Adipose tissue (tissue), 3 donors: ENCODE measurements at regions not wholly inside any gene's neighbourhood (a gene's known extent, or its start where the extent isn't known, plus 50 kb on each side); places are given as distances from the start of the nearest gene placed in this dataset.

ENCODE experiments used
- H3K27ac ChIP-seq: one replicate; pipeline ENCODE4 v1.5.1; 2013; ENCODE audit warnings: low read depth, low read length
- WGBS, 3 donors: extraction: QIAGEN DNeasy Blood & Tissue Kit; methylation state at CpG; one replicate each; pipeline ENCODE4 v1.1.7; 2013; 5-methylcytosine and 5-hydroxymethylcytosine counted together
- donor health status: healthy with polysubstance abuse.
- donor health status: Bipolar disorder and iron deficiency.
- donor health status: healthy.

GRCh38 chr6:170232186-170233002 lies 58.5 kb downstream of the DLL1 start:
- WGBS, 3 donors: 87 to 90% (median 88%) methylated on average over 24 of the region's 24 CpGs
- H3K27ac ChIP-seq: no peak overlapping the region

- H3K27ac ChIP-seq: no peak overlapping the region
- WGBS, 3 donors: 82 to 86% (median 84%) methylated on average over 22 of the region's 22 CpGs
Measured at GRCh38 chr6:170231293-170232185, 59.3 kb downstream of the DLL1 start.

GRCh38 chr6:170230520-170231292 lies 60.2 kb downstream of the DLL1 start:
- H3K27ac ChIP-seq: no peak overlapping the region
- WGBS, 3 donors: 67 to 91% (median 85%) methylated on average over 19 of the region's 19 CpGs

- WGBS, 3 donors: 89 to 94% (median 91%) methylated on average over 25 of the region's 25 CpGs
- no peak overlapping the region for H3K27ac ChIP-seq
Measured at GRCh38 chr6:170229851-170230519, 60.9 kb downstream of the DLL1 start.

GRCh38 chr6:170229396-170229795 lies 61.5 kb downstream of the DLL1 start:
- no peak overlapping the region for H3K27ac ChIP-seq
- WGBS, 3 donors: 90 to 91% (median 90%) methylated on average over 14 to 15 of the region's 15 CpGs

GRCh38 chr6:170228946-170229310 lies 62.0 kb downstream of the DLL1 start:
- no peak overlapping the region for H3K27ac ChIP-seq
- WGBS, 3 donors: 72 to 95% (median 92%) methylated on average over 14 of the region's 14 CpGs

GRCh38 chr6:170227996-170228945 lies 62.6 kb downstream of the DLL1 start:
- no peak overlapping the region for H3K27ac ChIP-seq
- WGBS, 3 donors: 66 to 88% (median 88%) methylated on average over 23 to 24 of the region's 24 CpGs

- no peak overlapping the region for H3K27ac ChIP-seq
- 69 to 95% (median 90%) methylated on average over 14 of the region's 14 CpGs for WGBS, 3 donors
Measured at GRCh38 chr6:170227521-170227983, 63.3 kb downstream of the DLL1 start.

- 68 to 86% (median 81%) methylated on average over 9 of the region's 9 CpGs for WGBS, 3 donors
- no peak overlapping the region for H3K27ac ChIP-seq
Measured at GRCh38 chr6:170226647-170227046, 64.2 kb downstream of the DLL1 start.

- 40 to 68% (median 66%) methylated on average over 22 of the region's 22 CpGs for WGBS, 3 donors
- no peak overlapping the region for H3K27ac ChIP-seq
Measured at GRCh38 chr6:170225852-170226417, 64.9 kb downstream of the DLL1 start.

GRCh38 chr6:170224694-170225660 lies 65.9 kb downstream of the DLL1 start:
- no peak overlapping the region for H3K27ac ChIP-seq
- 51 to 76% (median 68%) methylated on average over 23 of the region's 23 CpGs for WGBS, 3 donors

GRCh38 chr6:170223718-170224693 lies 66.9 kb downstream of the DLL1 start:
- no peak overlapping the region for H3K27ac ChIP-seq
- 81 to 93% (median 88%) methylated on average over 25 of the region's 25 CpGs for WGBS, 3 donors

GRCh38 chr6:170222498-170223471 lies 68.1 kb downstream of the DLL1 start:
- WGBS, 3 donors: 40 to 55% (median 43%) methylated on average over 32 of the region's 32 CpGs
- no peak overlapping the region for H3K27ac ChIP-seq
